Liver (tissue), 3 donors: ENCODE measurements at regions not wholly inside any gene's neighbourhood (a gene's known extent, or its start where the extent isn't known, plus 50 kb on each side); places are given as distances from the start of the nearest gene placed in this dataset.

Source experiments
- CTCF ChIP-seq: fragments of 150-350 bp; IDR thresholded peaks from 2 replicates; pipeline ENCODE4 v1.5.1; 2017; ENCODE audit warnings: improper control_type of control experiment, low read depth, low read length; ENCODE audit not compliant: missing input control
- EGR1 ChIP-seq, 2 donors: IDR thresholded peaks; 2 replicates each; pipeline ENCODE4 v1.6.1; 2016 to 2018; ENCODE audit warnings: antibody characterized with exemption in 2 of 2, low read depth in 2 of 2
- RAD21 ChIP-seq, 2 donors: IDR thresholded peaks; 2 replicates each; pipeline ENCODE4 v1.6.1; 2016; ENCODE audit warnings: antibody characterized with exemption in 2 of 2, mild to moderate bottlenecking in 2 of 2
- REST ChIP-seq: IDR thresholded peaks from 2 replicates; pipeline ENCODE4 v1.6.1; 2016; ENCODE audit warnings: antibody characterized with exemption, mild to moderate bottlenecking
- YY1 ChIP-seq: IDR thresholded peaks from 2 replicates; pipeline ENCODE4 v1.6.1; 2016; ENCODE audit warnings: antibody characterized with exemption, mild to moderate bottlenecking
- donor health status: healthy.
- donor health status: healthy.

GRCh38 chr4:74534936-74535335 is 90.0 kb downstream of the AREG start:
- no peak for TF ChIP-seq EGR1 (IDR thresholded peaks at IDR 0.05; ENCODE audit: low read depth in 2 of 2)
- TF ChIP-seq REST: no peak
- no peak for TF ChIP-seq CTCF
- TF ChIP-seq RAD21 (IDR thresholded peaks at IDR 0.05): no peak
- TF ChIP-seq YY1: no peak
